Upper lobe of left lung (tissue), 6 donors: ENCODE measurements at regions not wholly inside any gene's neighbourhood (a gene's known extent, or its start where the extent isn't known, plus 50 kb on each side); places are given as distances from the start of the nearest gene placed in this dataset.
A peak's percentile ranks its signal among the peaks of the same experiment; 100 is the strongest.

ENCODE experiments used
- ATAC-seq, 2 donors: fragments of 200-7000 bp; cut with Tn5 transposase; one replicate each; pipeline ENCODE4 v1.9.1; 2022; ENCODE audit warnings: mild to moderate bottlenecking in 2 of 2, moderate library complexity in 2 of 2; ENCODE audit not compliant: low FRiP score in 2 of 2
- DNase-seq, 2 donors: peaks; one replicate each; pipeline ENCODE4 v3.0.0-alpha.2; 2019 to 2020
- H3K27ac ChIP-seq, 4 donors: fragments of 200-600 bp; sonication (generic); one replicate each; pipeline ENCODE4 v1.5.1; 2016 to 2019
- H3K27me3 ChIP-seq, 4 donors: fragments of 200-600 bp; sonication (generic); one replicate each; pipeline ENCODE4 v1.5.1; 2017 to 2019
- H3K36me3 ChIP-seq, 4 donors: fragments of 200-600 bp; sonication (generic); one replicate each; pipeline ENCODE4 v1.5.1; 2016 to 2019
- H3K4me1 ChIP-seq, 4 donors: fragments of 200-600 bp; sonication (generic); one replicate each; pipeline ENCODE4 v1.5.1; 2018 to 2019
- H3K4me3 ChIP-seq, 4 donors: fragments of 200-600 bp; sonication (generic); one replicate each; pipeline ENCODE4 v1.5.1; 2017 to 2019; ENCODE audit warnings: mild to moderate bottlenecking in 2 of 4, moderate library complexity in 1 of 4
- H3K9me3 ChIP-seq, 4 donors: fragments of 200-600 bp; sonication (generic); one replicate each; pipeline ENCODE4 v1.5.1; 2018 to 2019
- CTCF ChIP-seq, 6 experiments: fragments of 450-650 bp in 4 of 6; fragments of 200-600 bp in 2 of 6; sonication (generic) in 2 of 6; IDR thresholded peaks; one replicate each; pipeline ENCODE4 v1.5.1; 2016 to 2019; ENCODE audit warnings: antibody characterized with exemption in 6 of 6
- EP300 ChIP-seq, 4 donors: sonication (generic); formaldehyde crosslinking; IDR thresholded peaks; one replicate each; pipeline ENCODE4 v1.5.1; 2017; ENCODE audit warnings: antibody characterized with exemption in 4 of 4, control low read depth in 2 of 4
- POLR2A ChIP-seq, 4 donors: fragments of 450-650 bp; IDR thresholded peaks; one replicate each; pipeline ENCODE4 v1.5.1; 2016 to 2017; ENCODE audit warnings: antibody characterized with exemption in 4 of 4, mild to moderate bottlenecking in 2 of 4
- POLR2AphosphoS5 ChIP-seq, 2 donors: sonication (generic); formaldehyde crosslinking; IDR thresholded peaks; one replicate each; pipeline ENCODE4 v1.5.1; 2017; ENCODE audit warnings: antibody characterized with exemption in 2 of 2
- WGBS, 2 donors: methylation state at CpG; one replicate each; pipeline ENCODE4 v1.1.5; 2017 to 2018; 5-methylcytosine and 5-hydroxymethylcytosine counted together
- donor health status: DM: no; HTN: no; CAD: no; lungs with moderate emphysema.
- donor health status: DM: no; HTN: yes; CAD: no; lungs with severe emphysema.

GRCh38 chr1:185404907-185405568 is 88.0 kb upstream of the IVNS1ABP start:
- TF ChIP-seq POLR2A (IDR thresholded peaks at IDR 0.05) (no peak), EP300 (IDR thresholded peaks at IDR 0.05) (no peak), POLR2AphosphoS5 (IDR thresholded peaks at IDR 0.05) (no peak)
- H3K4me1 ChIP-seq, result peaks cover 0 to 5% (median 0%) of the 10 kb centered on the region in 4 donors
- no peak overlapping the region for H3K4me3 ChIP-seq
- ATAC-seq (peak in 1 of 2 donors; percentile 70), DNase-seq (no peak)
- no peak overlapping the region for H3K27ac ChIP-seq
- no peaks in the 10 kb centered on the region for H3K27me3 ChIP-seq
- H3K36me3 ChIP-seq, result no peaks in the 10 kb centered on the region
- 83 to 89% methylated on average over 6 of the region's 6 CpGs for WGBS, 2 donors
- no peaks in the 10 kb centered on the region for H3K9me3 ChIP-seq

- peak in 1 of 2 donors; percentile 65 for ATAC-seq
Observed at GRCh38 chr1:185404291-185404690, 87.2 kb upstream of the IVNS1ABP start.

GRCh38 chr1:185402930-185403329 is 85.9 kb upstream of the IVNS1ABP start:
- no peaks in the 10 kb centered on the region for H3K36me3 ChIP-seq
- H3K4me3 ChIP-seq, result no peak overlapping the region
- no peak overlapping the region for H3K27ac ChIP-seq
- TF ChIP-seq EP300 (IDR thresholded peaks at IDR 0.05), result no peak
- TF ChIP-seq POLR2A (IDR thresholded peaks at IDR 0.05), result no peak
- no peak for TF ChIP-seq POLR2AphosphoS5 (IDR thresholded peaks at IDR 0.05)
- no peak for TF ChIP-seq CTCF (IDR thresholded peaks at IDR 0.05)
- no peaks in the 10 kb centered on the region for H3K27me3 ChIP-seq
- ATAC-seq, result peak; percentile 48 to 55
- H3K4me1 ChIP-seq, result peaks cover 0 to 5% (median 0%) of the 10 kb centered on the region in 4 donors
- peak in 1 of 2 donors; percentile 36 for DNase-seq
- 82% methylated on average over 3 of the region's 3 CpGs for WGBS, 2 donors
- H3K9me3 ChIP-seq, result no peaks in the 10 kb centered on the region

More at GRCh38 chr1:185404291-185404690, 87.2 kb upstream of the IVNS1ABP start:
- WGBS, 2 donors, result 34 to 70% methylated on average over 11 to 12 of the region's 12 CpGs
- peak in 1 of 2 donors; percentile 22 for DNase-seq
- Histone ChIP-seq H3K36me3 (no peaks in the 10 kb centered on the region), H3K9me3 (no peaks in the 10 kb centered on the region), H3K27me3 (no peaks in the 10 kb centered on the region), H3K4me3 (peak overlapping the region in 2 of 4 donors; percentile 9 to 18), H3K27ac (no peak overlapping the region), H3K4me1 (peaks cover 0 to 5% (median 0%) of the 10 kb centered on the region in 4 donors)
- TF ChIP-seq CTCF (IDR thresholded peaks at IDR 0.05), result no peak
- TF ChIP-seq POLR2AphosphoS5 (IDR thresholded peaks at IDR 0.05), result no peak

- Histone ChIP-seq H3K4me1 (peaks cover 0 to 5% (median 0%) of the 10 kb centered on the region in 4 donors), H3K27me3 (no peaks in the 10 kb centered on the region), H3K27ac (no peak overlapping the region), H3K4me3 (no peak overlapping the region), H3K9me3 (no peaks in the 10 kb centered on the region), H3K36me3 (no peaks in the 10 kb centered on the region)
- ATAC-seq (no peak), DNase-seq (no peak)
- 81 to 91% methylated on average over 3 of the region's 3 CpGs for WGBS, 2 donors
- TF ChIP-seq CTCF (IDR thresholded peaks at IDR 0.05) (no peak), POLR2AphosphoS5 (IDR thresholded peaks at IDR 0.05) (no peak), POLR2A (IDR thresholded peaks at IDR 0.05) (no peak), EP300 (IDR thresholded peaks at IDR 0.05) (no peak)
Observed at GRCh38 chr1:185401019-185401418, 84.0 kb upstream of the IVNS1ABP start.

GRCh38 chr1:185400052-185400451 is 83.0 kb upstream of the IVNS1ABP start:
- Histone ChIP-seq H3K9me3 (no peaks in the 10 kb centered on the region), H3K27ac (no peak overlapping the region), H3K4me1 (peaks cover 0 to 3% (median 0%) of the 10 kb centered on the region in 4 donors), H3K36me3 (no peaks in the 10 kb centered on the region), H3K4me3 (no peak overlapping the region), H3K27me3 (no peaks in the 10 kb centered on the region)
- ATAC-seq, result peak in 1 of 2 donors; percentile 76
- no peak for DNase-seq
- 82 to 96% methylated on average over 1 of the region's 1 CpG for WGBS, 2 donors
- TF ChIP-seq POLR2A (IDR thresholded peaks at IDR 0.05) (no peak), CTCF (IDR thresholded peaks at IDR 0.05) (no peak), POLR2AphosphoS5 (IDR thresholded peaks at IDR 0.05) (no peak), EP300 (IDR thresholded peaks at IDR 0.05) (no peak)
